Astrocyte (in vitro differentiated cells and primary cell): ENCODE measurements at regions not wholly inside any gene's neighbourhood (a gene's known extent, or its start where the extent isn't known, plus 50 kb on each side); places are given as distances from the start of the nearest gene placed in this dataset.

ENCODE experiments used
- DNase-seq: peaks from one replicate; pipeline ENCODE4 v3.0.0-alpha.2; 2010; ENCODE audit warnings: low read depth
- FAIRE-seq: peaks from 2 replicates; lab custom pipeline; 2011; peaks lifted over from hg19 to GRCh38; lab: Jason Lieb, UNC
- H2AFZ ChIP-seq: 2 replicates; pipeline ENCODE4 v1.6.0; 2012; ENCODE audit warnings: low read depth, low read length, inconsistent platforms
- H3K27ac ChIP-seq: 2 replicates; pipeline ENCODE4 v1.5.1; 2011; ENCODE audit warnings: low read depth, low read length, inconsistent platforms
- H3K27me3 ChIP-seq: 2 replicates; pipeline ENCODE4 v1.6.0; 2011; ENCODE audit warnings: low read length, inconsistent platforms; ENCODE audit not compliant: insufficient read depth
- H3K36me3 ChIP-seq: 2 replicates; pipeline ENCODE4 v1.5.1; 2011; ENCODE audit warnings: low read length, inconsistent platforms; ENCODE audit not compliant: insufficient read depth
- H3K4me1 ChIP-seq: 2 replicates; pipeline ENCODE4 v1.5.1; 2011; ENCODE audit warnings: low read length, inconsistent platforms; ENCODE audit not compliant: insufficient read depth
- H3K4me2 ChIP-seq: 2 replicates; pipeline ENCODE4 v1.6.0; 2012; ENCODE audit warnings: low read length, inconsistent platforms
- H3K4me3 ChIP-seq: 2 replicates; pipeline ENCODE4 v1.5.1; 2011; ENCODE audit warnings: low read depth, mild to moderate bottlenecking, low read length, inconsistent platforms; ENCODE audit not compliant: insufficient read depth
- H3K79me2 ChIP-seq: 2 replicates; pipeline ENCODE4 v1.6.0; 2012; ENCODE audit warnings: mild to moderate bottlenecking, low read length, inconsistent platforms; ENCODE audit not compliant: insufficient read depth
- H3K9ac ChIP-seq: 2 replicates; pipeline ENCODE4 v1.6.0; 2012; ENCODE audit warnings: mild to moderate bottlenecking, low read length, inconsistent platforms
- H3K9me3 ChIP-seq: 2 replicates; pipeline ENCODE4 v1.5.1; 2012; ENCODE audit warnings: low read depth, mild to moderate bottlenecking, low read length, inconsistent platforms; ENCODE audit not compliant: insufficient read depth
- H4K20me1 ChIP-seq: 2 replicates; pipeline ENCODE4 v1.6.0; 2012; ENCODE audit warnings: low read length, inconsistent platforms; ENCODE audit not compliant: insufficient read depth
- H3K27ac Mint-ChIP-seq: one replicate; pipeline ENCODE4 v1.8.0; 2021; ENCODE audit warnings: mild to moderate bottlenecking, mixed read lengths; ENCODE audit not compliant: unreplicated experiment
- H3K27me3 Mint-ChIP-seq: one replicate; pipeline ENCODE4 v1.8.0; 2021; ENCODE audit warnings: low read depth, mixed read lengths; ENCODE audit not compliant: unreplicated experiment
- H3K36me3 Mint-ChIP-seq: one replicate; pipeline ENCODE4 v1.8.0; 2021; ENCODE audit warnings: low read depth, mixed read lengths; ENCODE audit not compliant: unreplicated experiment
- H3K4me1 Mint-ChIP-seq: one replicate; pipeline ENCODE4 v1.8.0; 2021; ENCODE audit warnings: low read depth, mixed read lengths; ENCODE audit not compliant: unreplicated experiment
- H3K4me3 Mint-ChIP-seq: one replicate; pipeline ENCODE4 v1.8.0; 2021; ENCODE audit warnings: mild to moderate bottlenecking, moderate library complexity, mixed read lengths; ENCODE audit not compliant: unreplicated experiment
- H3K9me3 Mint-ChIP-seq: one replicate; pipeline ENCODE4 v1.8.0; 2021; ENCODE audit warnings: mild to moderate bottlenecking, mixed read lengths; ENCODE audit not compliant: unreplicated experiment
- EZH2 ChIP-seq: IDR thresholded peaks from 2 replicates; pipeline ENCODE4 v1.6.1; 2012; ENCODE audit warnings: mild to moderate bottlenecking, low read length, inconsistent platforms; ENCODE audit not compliant: insufficient read depth
- TF ChIP-seq, protein P1 (sequence below): IDR thresholded peaks from 2 replicates; pipeline ENCODE4 v1.5.1; 2011; ENCODE audit warnings: low read depth, mild to moderate bottlenecking, inconsistent platforms, low read length, moderate library complexity; ENCODE audit not compliant: insufficient read depth

DNA sequence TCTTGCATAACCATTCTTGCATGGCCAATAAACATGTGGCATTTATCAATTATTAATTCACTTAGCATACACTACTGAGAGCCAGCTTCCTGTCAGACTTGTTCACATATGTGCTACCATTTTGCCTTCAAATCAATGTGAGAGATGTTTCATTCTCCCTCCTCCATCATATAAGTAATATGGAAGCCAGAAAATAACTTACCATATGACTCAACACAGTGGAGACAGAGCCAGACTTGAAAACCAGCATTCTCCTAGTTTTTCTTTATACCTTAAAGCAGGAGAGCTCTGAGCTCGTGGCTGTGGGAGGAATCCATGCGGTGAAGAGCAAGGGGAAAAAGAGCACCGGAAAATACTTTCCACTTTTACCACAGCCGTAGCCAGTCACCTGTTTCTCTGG, 215.0 kb upstream of the LRATD1 start:
- Histone ChIP-seq H3K79me2 (no peaks in the 10 kb centered on the region), H3K4me1 (peaks cover 3% of the 10 kb centered on the region), H3K36me3 (no peaks in the 10 kb centered on the region), H3K9ac (no peak overlapping the region), H4K20me1 (no peaks in the 10 kb centered on the region), H3K9me3 (no peaks in the 10 kb centered on the region), H3K27me3 (no peaks in the 10 kb centered on the region), H3K4me2 (no peak overlapping the region), H3K4me3 (no peak overlapping the region), H2AFZ (no peak overlapping the region), H3K27ac (no peak overlapping the region)
- H3K27ac Mint-ChIP-seq = peak overlapping the region; percentile 92
- H3K36me3 Mint-ChIP-seq = no peaks in the 10 kb centered on the region
- H3K4me1 Mint-ChIP-seq = peaks cover 49% of the 10 kb centered on the region
- peaks cover 12% of the 10 kb centered on the region for H3K9me3 Mint-ChIP-seq
- no peaks in the 10 kb centered on the region for H3K27me3 Mint-ChIP-seq
- FAIRE-seq (no peak), DNase-seq (peak; percentile 11)
- no peak overlapping the region for H3K4me3 Mint-ChIP-seq
- TF ChIP-seq, protein P1, sequence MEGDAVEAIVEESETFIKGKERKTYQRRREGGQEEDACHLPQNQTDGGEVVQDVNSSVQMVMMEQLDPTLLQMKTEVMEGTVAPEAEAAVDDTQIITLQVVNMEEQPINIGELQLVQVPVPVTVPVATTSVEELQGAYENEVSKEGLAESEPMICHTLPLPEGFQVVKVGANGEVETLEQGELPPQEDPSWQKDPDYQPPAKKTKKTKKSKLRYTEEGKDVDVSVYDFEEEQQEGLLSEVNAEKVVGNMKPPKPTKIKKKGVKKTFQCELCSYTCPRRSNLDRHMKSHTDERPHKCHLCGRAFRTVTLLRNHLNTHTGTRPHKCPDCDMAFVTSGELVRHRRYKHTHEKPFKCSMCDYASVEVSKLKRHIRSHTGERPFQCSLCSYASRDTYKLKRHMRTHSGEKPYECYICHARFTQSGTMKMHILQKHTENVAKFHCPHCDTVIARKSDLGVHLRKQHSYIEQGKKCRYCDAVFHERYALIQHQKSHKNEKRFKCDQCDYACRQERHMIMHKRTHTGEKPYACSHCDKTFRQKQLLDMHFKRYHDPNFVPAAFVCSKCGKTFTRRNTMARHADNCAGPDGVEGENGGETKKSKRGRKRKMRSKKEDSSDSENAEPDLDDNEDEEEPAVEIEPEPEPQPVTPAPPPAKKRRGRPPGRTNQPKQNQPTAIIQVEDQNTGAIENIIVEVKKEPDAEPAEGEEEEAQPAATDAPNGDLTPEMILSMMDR = no peak
- TF ChIP-seq EZH2 = no peak

DNA sequence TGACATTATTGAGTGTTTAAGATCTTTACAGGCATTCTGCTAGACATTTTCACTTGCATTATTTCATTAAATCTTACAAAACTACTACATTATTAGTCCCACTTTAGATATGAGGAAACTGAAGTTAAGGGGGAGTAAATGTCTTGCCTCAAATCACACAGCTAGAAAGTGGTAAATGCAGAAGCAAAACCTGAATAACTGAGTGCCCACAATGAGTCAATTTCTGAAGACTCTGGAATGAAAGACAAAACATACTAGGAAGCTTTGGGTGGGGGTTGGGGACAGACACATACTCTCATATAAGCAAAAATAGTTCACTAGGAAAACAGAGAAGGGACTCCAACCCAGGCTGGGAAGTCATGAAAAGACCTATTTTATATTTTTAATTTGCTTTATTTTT, 214.4 kb upstream of the LRATD1 start:
- Histone ChIP-seq H3K36me3 (no peaks in the 10 kb centered on the region), H3K27ac (no peak overlapping the region), H2AFZ (no peak overlapping the region), H3K9me3 (no peaks in the 10 kb centered on the region), H3K79me2 (no peaks in the 10 kb centered on the region), H4K20me1 (no peaks in the 10 kb centered on the region), H3K4me3 (no peak overlapping the region), H3K27me3 (no peaks in the 10 kb centered on the region), H3K9ac (no peak overlapping the region), H3K4me2 (no peak overlapping the region), H3K4me1 (peaks cover 3% of the 10 kb centered on the region)
- H3K27ac Mint-ChIP-seq = peak overlapping the region; percentile 92
- peaks cover 49% of the 10 kb centered on the region for H3K4me1 Mint-ChIP-seq
- no peak overlapping the region for H3K4me3 Mint-ChIP-seq
- peak; percentile 56 for DNase-seq
- no peaks in the 10 kb centered on the region for H3K27me3 Mint-ChIP-seq
- no peaks in the 10 kb centered on the region for H3K36me3 Mint-ChIP-seq
- no peak for FAIRE-seq
- peaks cover 7% of the 10 kb centered on the region for H3K9me3 Mint-ChIP-seq
- TF ChIP-seq EZH2 = no peak
- TF ChIP-seq, protein P1 = no peak

DNA sequence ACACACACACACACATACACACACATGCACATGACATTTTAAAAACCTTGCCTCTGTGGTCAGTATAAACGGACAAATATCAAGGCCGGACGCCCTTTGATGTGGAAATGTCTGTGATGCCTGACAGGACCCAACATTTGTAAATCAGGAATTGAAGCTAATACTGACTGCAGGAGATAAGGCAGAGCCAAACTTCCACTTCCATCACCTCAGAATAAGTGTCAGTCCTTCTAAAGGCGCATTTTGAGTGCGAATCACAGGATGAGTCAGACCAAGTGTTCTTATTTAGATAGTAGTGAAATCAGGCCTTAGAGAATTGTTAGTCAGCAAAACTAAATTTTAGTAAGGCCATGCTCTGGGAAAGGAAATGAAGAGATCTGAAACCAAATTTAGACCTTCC, 211.7 kb upstream of the LRATD1 start:
- FAIRE-seq = no peak
- H3K9me3 Mint-ChIP-seq = no peaks in the 10 kb centered on the region

More for the DNA sequence above, 211.7 kb upstream of the LRATD1 start:
- no peaks in the 10 kb centered on the region for H3K36me3 Mint-ChIP-seq
- Histone ChIP-seq H4K20me1 (no peaks in the 10 kb centered on the region), H3K79me2 (no peaks in the 10 kb centered on the region), H3K36me3 (no peaks in the 10 kb centered on the region), H3K27ac (no peak overlapping the region), H3K4me3 (no peak overlapping the region), H3K9ac (no peak overlapping the region), H3K4me2 (no peak overlapping the region), H3K27me3 (no peaks in the 10 kb centered on the region), H2AFZ (no peak overlapping the region), H3K9me3 (no peaks in the 10 kb centered on the region), H3K4me1 (peaks cover 3% of the 10 kb centered on the region)
- no peak overlapping the region for H3K4me3 Mint-ChIP-seq
- peak; percentile 37 for DNase-seq
- H3K27me3 Mint-ChIP-seq = no peaks in the 10 kb centered on the region
- TF ChIP-seq, protein P1 = no peak
- peaks cover 41% of the 10 kb centered on the region for H3K4me1 Mint-ChIP-seq
- peak overlapping the region; percentile 70 for H3K27ac Mint-ChIP-seq
